H1 (cell line): ENCODE measurements at regions not wholly inside any gene's neighbourhood (a gene's known extent, or its start where the extent isn't known, plus 50 kb on each side); places are given as distances from the start of the nearest gene placed in this dataset.

ENCODE experiments used
- CTCF ChIA-PET: fragments of 300-600 bp; sonication (Branson Sonifier 250); formaldehyde crosslinking; loops from one replicate; lab custom pipeline; 2021; ENCODE audit not compliant: partially characterized antibody; lab: Charles Lee
- POLR2A ChIA-PET: fragments of 300-600 bp; sonication (Branson Sonifier 250); formaldehyde crosslinking; loops from one replicate; lab custom pipeline; 2021; ENCODE audit warnings: inconsistent platforms; ENCODE audit not compliant: partially characterized antibody; lab: Charles Lee
- DNase-seq, 2 experiments: peaks; one replicate each; pipeline versions ENCODE4 v3.0.0 to v3.0.0-alpha.2; 2010 to 2022; ENCODE audit warnings: low spot score in 2 of 2, low read depth in 1 of 2, mixed read lengths in 1 of 2
- FAIRE-seq: peaks from 2 replicates; lab custom pipeline; 2011; peaks lifted over from hg19 to GRCh38; lab: Jason Lieb, UNC
- H2AFZ ChIP-seq: 2 replicates; pipeline ENCODE4 v1.8.1; 2012; ENCODE audit warnings: low read length, inconsistent platforms
- H2AK5ac ChIP-seq: 2 replicates; pipeline ENCODE4 v1.6.1; 2013; ENCODE audit warnings: low read depth, low read length
- H2BK120ac ChIP-seq: replicated peaks from 2 replicates; pipeline ENCODE3; 2013; ENCODE audit warnings: low read depth, low read length, inconsistent platforms
- H2BK12ac ChIP-seq: 2 replicates; pipeline ENCODE4 v1.6.1; 2013; ENCODE audit warnings: low read depth, low read length
- H2BK15ac ChIP-seq: 2 replicates; pipeline ENCODE4 v1.6.1; 2013; ENCODE audit warnings: low read length
- H2BK20ac ChIP-seq: 2 replicates; pipeline ENCODE4 v1.6.1; 2013; ENCODE audit warnings: low read length
- H2BK5ac ChIP-seq: 2 replicates; pipeline ENCODE4 v1.6.1; 2013; ENCODE audit warnings: low read depth, low read length
- H3K14ac ChIP-seq: 2 replicates; pipeline ENCODE4 v1.6.1; 2013; ENCODE audit warnings: inconsistent platforms; ENCODE audit not compliant: insufficient read length
- H3K18ac ChIP-seq: 2 replicates; pipeline ENCODE4 v1.6.1; 2013; ENCODE audit warnings: low read length; ENCODE audit errors: extremely low read depth
- H3K23ac ChIP-seq: 2 replicates; pipeline ENCODE4 v1.6.1; 2013; ENCODE audit warnings: inconsistent platforms; ENCODE audit not compliant: insufficient read length
- H3K23me2 ChIP-seq: 2 replicates; pipeline ENCODE4 v1.6.1; 2013; ENCODE audit warnings: low read depth, low read length
- H3K27ac ChIP-seq: 2 replicates; pipeline ENCODE4 v1.6.1; 2011; ENCODE audit warnings: low read depth, low read length, inconsistent platforms
- H3K27me3 ChIP-seq, 4 experiments: replicated peaks in 1 of 4; 1 replicate in 1 of 4; 2 replicates in 3 of 4; pipeline versions ENCODE4 v1.6.1 to v1.8.1; 2011 to 2013; ENCODE audit warnings: low read length in 3 of 4, mild to moderate bottlenecking in 3 of 4, inconsistent platforms in 2 of 4, mixed read lengths in 2 of 4, moderate library complexity in 1 of 4; ENCODE audit not compliant: control insufficient read depth in 3 of 4, insufficient read depth in 3 of 4; ENCODE audit errors: extremely low read depth in 1 of 4
- H3K36me3 ChIP-seq, 4 experiments: 2 replicates each; pipeline versions ENCODE4 v1.6.1 to v1.8.1; 2011 to 2013; ENCODE audit warnings: mild to moderate bottlenecking in 4 of 4, low read length in 3 of 4, moderate library complexity in 2 of 4, control low read depth in 1 of 4, inconsistent platforms in 1 of 4; ENCODE audit not compliant: insufficient read depth in 4 of 4, control insufficient read depth in 2 of 4
- H3K4ac ChIP-seq: replicated peaks from 2 replicates; pipeline ENCODE3; 2013; ENCODE audit warnings: low read length, low read depth, mixed read lengths, inconsistent platforms; ENCODE audit not compliant: insufficient read length
- H3K4me1 ChIP-seq, 4 experiments: replicated peaks in 1 of 4; 1 replicate in 1 of 4; 2 replicates in 3 of 4; pipeline versions ENCODE4 v1.6.1 to v1.8.1; 2011 to 2013; ENCODE audit warnings: low read length in 3 of 4, inconsistent platforms in 2 of 4, mixed read lengths in 1 of 4; ENCODE audit not compliant: insufficient read depth in 4 of 4, control insufficient read depth in 3 of 4
- H3K4me2 ChIP-seq, 2 experiments: 2 replicates each; pipeline versions ENCODE4 v1.6.1 to v1.8.1; 2011 to 2013; ENCODE audit warnings: low read depth in 2 of 2, low read length in 2 of 2, control low read depth in 1 of 2, inconsistent platforms in 1 of 2, mild to moderate bottlenecking in 1 of 2; ENCODE audit not compliant: insufficient read depth in 1 of 2
- H3K4me3 ChIP-seq, 4 experiments: fragments of 200-600, 300-600 bp in 1 of 4; sonication (generic), shearing (Covaris generic), sonication (Bioruptor Twin) in 1 of 4; 2 replicates each; pipeline versions ENCODE4 v1.5.1 to v1.8.1; 2011 to 2016; ENCODE audit warnings: low read length in 4 of 4, low read depth in 3 of 4, control low read depth in 2 of 4, inconsistent platforms in 2 of 4, mild to moderate bottlenecking in 2 of 4, mixed read lengths in 1 of 4, moderate library complexity in 1 of 4; ENCODE audit not compliant: insufficient read depth in 2 of 4; ENCODE audit errors: extremely low read depth in 1 of 4
- H3K56ac ChIP-seq: replicated peaks from 2 replicates; pipeline ENCODE3; 2013; ENCODE audit warnings: low read depth, mild to moderate bottlenecking, mixed read lengths, low read length, inconsistent platforms; ENCODE audit not compliant: insufficient read length
- H3K79me1 ChIP-seq: 2 replicates; pipeline ENCODE4 v1.6.1; 2013; ENCODE audit warnings: low read depth, low read length, control low read depth
- H3K79me2 ChIP-seq, 2 experiments: 2 replicates each; pipeline versions ENCODE4 v1.6.1 to v1.8.1; 2012 to 2013; ENCODE audit warnings: low read length in 2 of 2, mild to moderate bottlenecking in 2 of 2, inconsistent platforms in 1 of 2; ENCODE audit not compliant: insufficient read depth in 2 of 2, control insufficient read depth in 1 of 2
- H3K9ac ChIP-seq, 4 experiments: replicated peaks in 1 of 4; 1 replicate in 1 of 4; 2 replicates in 3 of 4; pipeline versions ENCODE4 v1.6.1 to v1.8.1; 2011 to 2013; ENCODE audit warnings: low read depth in 3 of 4, low read length in 3 of 4, control low read depth in 2 of 4, mild to moderate bottlenecking in 2 of 4, moderate library complexity in 2 of 4, inconsistent platforms in 1 of 4; ENCODE audit errors: extremely low read depth in 1 of 4
- H3K9me3 ChIP-seq, 2 experiments: 2 replicates each; pipeline versions ENCODE4 v1.6.1 to v1.8.1; 2012 to 2013; ENCODE audit warnings: mild to moderate bottlenecking in 2 of 2, moderate library complexity in 2 of 2, control low read depth in 1 of 2, inconsistent platforms in 1 of 2, low read depth in 1 of 2, low read length in 1 of 2, mixed read lengths in 1 of 2; ENCODE audit not compliant: insufficient read depth in 2 of 2
- H4K20me1 ChIP-seq, 2 experiments: replicated peaks in 1 of 2; 2 replicates each; pipeline versions ENCODE3 to v1.8.1; 2011 to 2013; ENCODE audit warnings: inconsistent platforms in 2 of 2, low read length in 2 of 2, mild to moderate bottlenecking in 1 of 2; ENCODE audit not compliant: insufficient read depth in 2 of 2, control insufficient read depth in 1 of 2
- H4K5ac ChIP-seq: 2 replicates; pipeline ENCODE4 v1.6.1; 2013; ENCODE audit warnings: low read length, low read depth, mixed read lengths, inconsistent platforms; ENCODE audit not compliant: insufficient read length
- H4K8ac ChIP-seq: 2 replicates; pipeline ENCODE4 v1.8.0; 2013; ENCODE audit warnings: mild to moderate bottlenecking, moderate library complexity, low read length, inconsistent platforms; ENCODE audit not compliant: insufficient read depth; ENCODE audit errors: extremely low read depth
- H4K91ac ChIP-seq: replicated peaks from 2 replicates; pipeline ENCODE3; 2013; ENCODE audit warnings: low read length, mixed read lengths, inconsistent platforms; ENCODE audit not compliant: insufficient read length
- BCL11A ChIP-seq, 2 experiments: IDR thresholded peaks; one replicate each; pipeline ENCODE4 v1.6.1; 2011; ENCODE audit warnings: low read depth in 2 of 2, low read length in 2 of 2, mild to moderate bottlenecking in 2 of 2
- CREB1 ChIP-seq: IDR thresholded peaks from 2 replicates; pipeline ENCODE4 v1.6.1; 2012; ENCODE audit warnings: inconsistent platforms
- CTCF ChIP-seq, 3 experiments: IDR thresholded peaks; 1 replicate in 2 of 3; 2 replicates in 1 of 3; pipeline versions ENCODE4 v1.5.1 to v1.6.1; 2011; ENCODE audit warnings: low read length in 3 of 3, mild to moderate bottlenecking in 3 of 3, inconsistent platforms in 2 of 3, low read depth in 1 of 3, moderate library complexity in 1 of 3; ENCODE audit not compliant: insufficient read depth in 1 of 3; ENCODE audit errors: control extremely low read depth in 1 of 3
- EGR1 ChIP-seq: IDR thresholded peaks from 2 replicates; pipeline ENCODE4 v1.6.1; 2011; ENCODE audit warnings: low read depth, low read length, borderline replicate concordance
- GABPA ChIP-seq: IDR thresholded peaks from 2 replicates; pipeline ENCODE4 v1.6.1; 2011; ENCODE audit warnings: mild to moderate bottlenecking, low read length, moderate library complexity, borderline replicate concordance; ENCODE audit not compliant: insufficient read depth
- MAFK ChIP-seq: IDR thresholded peaks from 2 replicates; pipeline ENCODE4 v1.6.1; 2012; ENCODE audit warnings: low read depth, mild to moderate bottlenecking, improper control_type of control experiment, low read length
- NANOG ChIP-seq: IDR thresholded peaks from 2 replicates; pipeline ENCODE4 v1.6.1; 2011; ENCODE audit warnings: low read length, low read depth, mild to moderate bottlenecking, inconsistent platforms; ENCODE audit not compliant: insufficient read depth, poor library complexity, severe bottlenecking
- SIX5 ChIP-seq: IDR thresholded peaks from 2 replicates; pipeline ENCODE4 v1.6.1; 2011; ENCODE audit warnings: mild to moderate bottlenecking, low read depth, low read length
- TAF7 ChIP-seq: optimal IDR thresholded peaks from 2 replicates; pipeline ENCODE3; 2011; ENCODE audit warnings: low read depth, mild to moderate bottlenecking, inconsistent platforms, low read length, moderate library complexity, borderline replicate concordance
- TEAD4 ChIP-seq: IDR thresholded peaks from 2 replicates; pipeline ENCODE4 v1.6.1; 2012; ENCODE audit warnings: low read depth, low read length, inconsistent platforms, mixed read lengths
- WGBS, 2 experiments: shearing (Covaris generic) in 1 of 2; methylation state at CpG; one replicate each; pipeline versions ENCODE4 v1.1.6 to v1.1.7; 2013 to 2015; ENCODE audit warnings: low lambda C conversion rate in 2 of 2, mixed read lengths in 2 of 2, inconsistent platforms in 1 of 2, low coverage in 1 of 2, missing lambda C conversion rate in 1 of 2; ENCODE audit not compliant: insufficient replicate concordance in 2 of 2, insufficient coverage in 1 of 2, insufficient read length in 1 of 2; ENCODE audit errors: extremely low coverage in 1 of 2, missing lambda C conversion rate in 1 of 2; 5-methylcytosine and 5-hydroxymethylcytosine counted together

- no peak overlapping the region for H4K91ac ChIP-seq
- 0 out of 2 replicates have a peak overlapping the region, but pooled peaks have one; percentile 16 for H2AK5ac ChIP-seq
- no peak overlapping the region for H3K18ac ChIP-seq
- POLR2A ChIA-PET = interaction anchor here (0.6 kb wide), 1 partner anchor 112 kb away, joined by 3 read pairs; no protein-coding TSS in a partner anchor
- no peaks in the 10 kb centered on the region for H3K79me1 ChIP-seq
- H3K4me1 ChIP-seq = no peaks in the 10 kb centered on the region
- H3K36me3 ChIP-seq = no peaks in the 10 kb centered on the region
- no peak overlapping the region for H3K4me3 ChIP-seq
- no peak for TF ChIP-seq TEAD4
- no peak for TF ChIP-seq CREB1
- TF ChIP-seq NANOG = no peak
- no peak for TF ChIP-seq SIX5
- TF ChIP-seq GABPA = no peak
- no peak for TF ChIP-seq EGR1
- TF ChIP-seq CTCF (IDR thresholded peaks at IDR 0.05; ENCODE audit: control extremely low read depth in 1 of 3, insufficient read depth in 1 of 3, low read depth in 1 of 3, low read length in 3 of 3) = no peak
- no peak for TF ChIP-seq BCL11A (IDR thresholded peaks at IDR 0.05; ENCODE audit: low read depth in 2 of 2, low read length in 2 of 2)
- TF ChIP-seq TAF7 = no peak
- no peak for TF ChIP-seq MAFK
- TF ChIP-seq, all 59 proteins: peak for 0
- 91% methylated on average over 5 of the region's 5 CpGs; no CpG with 5 or more reads in 1 of the 2 experiments for WGBS, 2 experiments
- no peak overlapping the region for H2BK15ac ChIP-seq
- no peaks in the 10 kb centered on the region; a peak in 1 of 7 replicates for H3K27me3 ChIP-seq
- H3K9me3 ChIP-seq = no peaks in the 10 kb centered on the region
- no peak overlapping the region for H2AFZ ChIP-seq
- H2BK120ac ChIP-seq = no peak overlapping the region
- no peak overlapping the region for H2BK20ac ChIP-seq
- H3K27ac ChIP-seq = no peak overlapping the region
- H2BK12ac ChIP-seq = peak overlapping the region; percentile 51; the same call in 1 of the 2 replicates
- no peaks in the 10 kb centered on the region for H3K79me2 ChIP-seq
- no peak overlapping the region for H4K5ac ChIP-seq
- no peak overlapping the region for H3K14ac ChIP-seq
- H2BK5ac ChIP-seq = 0 out of 2 replicates have a peak overlapping the region, but pooled peaks have one; percentile 12
- H3K23ac ChIP-seq = no peak overlapping the region
- no peak for DNase-seq
- H3K9ac ChIP-seq = no peak overlapping the region
- no peak overlapping the region for H3K56ac ChIP-seq
- H4K20me1 ChIP-seq = no peaks in the 10 kb centered on the region
- no peaks in the 10 kb centered on the region for H3K23me2 ChIP-seq
- H4K8ac ChIP-seq = no peak overlapping the region
- no peak overlapping the region for H3K4me2 ChIP-seq
- CTCF ChIA-PET = interaction anchor here (0.9 to 1.5 kb wide), 3 partner anchors 60 to 297 kb away, joined by 3 to 4 read pairs (median 4); no protein-coding TSS in a partner anchor
- no peak overlapping the region for H3K4ac ChIP-seq
- FAIRE-seq = no peak
These were observed 222.8 kb upstream of the DTNBP1 start for GRCh38 chr6:15885624-15886023.
